A549 (cell line): ENCODE measurements at regions not wholly inside any gene's neighbourhood (a gene's known extent, or its start where the extent isn't known, plus 50 kb on each side); places are given as distances from the start of the nearest gene placed in this dataset.

Experiments used
- ATAC-seq, 2 experiments: fragments of 200-7000 bp in 1 of 2; fragments of >200 bp in 1 of 2; cut with Nextera tagmentation in 1 of 2; cut with Tn5 transposase in 1 of 2; 3 replicates each; pipeline versions ENCODE4 v1.8.0 to v1.9.1; 2018 to 2020; ENCODE audit warnings: mild to moderate bottlenecking in 1 of 2, moderate library complexity in 1 of 2
- CTCF ChIA-PET: fragments of 300-600 bp; sonication (Branson Sonifier 250); formaldehyde crosslinking; extraction: SDS; loops from one replicate; lab custom pipeline; 2021; ENCODE audit warnings: antibody characterized with exemption, inconsistent platforms; lab: Yijun Ruan, JAX
- POLR2A ChIA-PET: fragments of 350-600 bp; formaldehyde crosslinking; extraction: SDS; loops from one replicate; lab custom pipeline; 2021; ENCODE audit warnings: antibody characterized with exemption, inconsistent platforms; lab: Yijun Ruan, JAX
- DNase-seq, 2 experiments: peaks; one replicate each; pipeline versions ENCODE4 v3.0.0 to v3.0.0-alpha.2; 2011 to 2016; ENCODE audit warnings: low read depth in 1 of 2, low spot score in 1 of 2
- FAIRE-seq: peaks from 2 replicates; lab custom pipeline; 2011; peaks lifted over from hg19 to GRCh38; lab: Jason Lieb, UNC
- H3K27ac ChIP-seq, 2 experiments: fragments of >200 bp; sonication (Bioruptor Twin); formaldehyde crosslinking; 3 replicates each; pipeline ENCODE4 v1.5.1; 2016 to 2017
- H3K4me1 ChIP-seq: fragments of >200 bp; sonication (Bioruptor Twin); formaldehyde crosslinking; 3 replicates; pipeline ENCODE4 v1.6.1; 2016
- H3K4me2 ChIP-seq: fragments of >200 bp; sonication (Bioruptor Twin); formaldehyde crosslinking; 3 replicates; pipeline ENCODE4 v1.6.1; 2016
- H3K4me3 ChIP-seq: fragments of >200 bp; sonication (Bioruptor Twin); formaldehyde crosslinking; 3 replicates; pipeline ENCODE4 v1.5.1; 2016
- H3K9me3 ChIP-seq: fragments of >200 bp; sonication (Bioruptor Twin); formaldehyde crosslinking; 3 replicates; pipeline ENCODE4 v1.6.1; 2016
- ATOH8 ChIP-seq: fragments of 250-450 bp; sonication (Bioruptor Pico); IDR thresholded peaks from 2 replicates; pipeline ENCODE4 v1.5.0; 2020; ENCODE audit warnings: low read depth, mild to moderate bottlenecking, moderate library complexity
- BCL3 ChIP-seq: fragments of >200 bp; sonication (Bioruptor Twin); formaldehyde crosslinking; IDR thresholded peaks from 3 replicates; pipeline ENCODE4 v1.6.1; 2016
- BHLHE40 ChIP-seq: IDR thresholded peaks from 2 replicates; pipeline ENCODE4 v1.6.1; 2012; ENCODE audit warnings: low read depth, low read length, inconsistent platforms
- CHD2 ChIP-seq: fragments of 150-350 bp; IDR thresholded peaks from 2 replicates; pipeline ENCODE4 v1.6.1; 2014; ENCODE audit warnings: low read length; ENCODE audit not compliant: partially characterized antibody
- CTCF ChIP-seq: fragments of >200 bp; sonication (Bioruptor Twin); formaldehyde crosslinking; IDR thresholded peaks from 3 replicates; pipeline ENCODE4 v1.5.1; 2016
- EP300 ChIP-seq, 2 experiments: fragments of >200 bp; sonication (Bioruptor Twin); formaldehyde crosslinking; IDR thresholded peaks; 2 replicates in 1 of 2; 3 replicates in 1 of 2; pipeline ENCODE4 v1.6.1; 2016 to 2017
- ESRRA ChIP-seq: fragments of 150-350 bp; IDR thresholded peaks from 2 replicates; pipeline ENCODE4 v1.6.1; 2014; ENCODE audit warnings: mild to moderate bottlenecking, low read length, borderline replicate concordance
- FOSB ChIP-seq: fragments of 250-450 bp; sonication (Bioruptor Pico); IDR thresholded peaks from 2 replicates; pipeline ENCODE4 v1.5.0; 2020; ENCODE audit warnings: mild to moderate bottlenecking, moderate library complexity
- HDAC2 ChIP-seq: fragments of 200-600 bp; sonication (generic); IDR thresholded peaks from 2 replicates; pipeline ENCODE4 v1.6.1; 2016
- HES2 ChIP-seq: fragments of >200 bp; sonication (Bioruptor Twin); formaldehyde crosslinking; IDR thresholded peaks from 2 replicates; pipeline ENCODE4 v1.6.1; 2016
- HOXB13 ChIP-seq: fragments of 250-450 bp; sonication (Bioruptor Pico); IDR thresholded peaks from 2 replicates; pipeline ENCODE4 v1.5.0; 2020; ENCODE audit warnings: low read depth, mild to moderate bottlenecking, moderate library complexity
- HOXB5 ChIP-seq: fragments of 250-450 bp; sonication (Bioruptor Pico); IDR thresholded peaks from 2 replicates; pipeline ENCODE4 v1.5.0; 2020; ENCODE audit warnings: mild to moderate bottlenecking, moderate library complexity
- KDM1A ChIP-seq: fragments of 200-600 bp; sonication (generic); IDR thresholded peaks from 2 replicates; pipeline ENCODE4 v1.6.1; 2016; ENCODE audit warnings: low read depth, mild to moderate bottlenecking
- KDM5A ChIP-seq: fragments of 200-600 bp; sonication (generic); IDR thresholded peaks from 2 replicates; pipeline ENCODE4 v1.6.1; 2016; ENCODE audit warnings: antibody characterized with exemption, mild to moderate bottlenecking
- MAX ChIP-seq: IDR thresholded peaks from 2 replicates; pipeline ENCODE4 v1.6.1; 2012
- MYC ChIP-seq: IDR thresholded peaks from 2 replicates; pipeline ENCODE4 v1.6.1; 2012; ENCODE audit warnings: mild to moderate bottlenecking, inconsistent platforms, low read length, improper control_type of control experiment, borderline replicate concordance
- NFE2L2 ChIP-seq: fragments of 150-350 bp; conservative IDR thresholded peaks from 2 replicates; pipeline ENCODE4 v1.6.1; 2014; ENCODE audit warnings: low read length
- NPAS2 ChIP-seq: fragments of 250-450 bp; sonication (Bioruptor Pico); IDR thresholded peaks from 2 replicates; pipeline ENCODE4 v1.8.0; 2022; ENCODE audit warnings: mild to moderate bottlenecking, moderate library complexity, borderline replicate concordance
- PBX3 ChIP-seq: IDR thresholded peaks from 2 replicates; pipeline ENCODE4 v1.6.1; 2012
- PHF8 ChIP-seq: fragments of 200-600 bp; sonication (generic); IDR thresholded peaks from 2 replicates; pipeline ENCODE4 v1.6.1; 2016; ENCODE audit warnings: low read depth, mild to moderate bottlenecking, antibody characterized with exemption, moderate library complexity, borderline replicate concordance
- POLR2A ChIP-seq: IDR thresholded peaks from 2 replicates; pipeline ENCODE4 v1.6.1; 2012; ENCODE audit warnings: mild to moderate bottlenecking, low read length
- POLR2AphosphoS2 ChIP-seq: conservative IDR thresholded peaks from 2 replicates; pipeline ENCODE4 v1.6.1; 2012; ENCODE audit warnings: low read length, improper control_type of control experiment, inconsistent platforms
- RFX5 ChIP-seq: fragments of 450-650 bp; IDR thresholded peaks from 2 replicates; pipeline ENCODE4 v1.7.1; 2014; ENCODE audit warnings: antibody characterized with exemption, mild to moderate bottlenecking, moderate library complexity
- SREBF2 ChIP-seq: fragments of 450-650 bp; IDR thresholded peaks from 2 replicates; pipeline ENCODE4 v1.6.1; 2014; ENCODE audit warnings: mild to moderate bottlenecking, moderate library complexity
- TP53 ChIP-seq: fragments of 250-450 bp; sonication (Bioruptor Pico); IDR thresholded peaks from 2 replicates; pipeline ENCODE4 v1.5.0; 2021; ENCODE audit warnings: mild to moderate bottlenecking, moderate library complexity
- USF2 ChIP-seq: fragments of 450-650 bp; IDR thresholded peaks from 2 replicates; pipeline ENCODE4 v1.6.1; 2014; ENCODE audit warnings: antibody characterized with exemption
- ZFP36 ChIP-seq: fragments of 450-650 bp; IDR thresholded peaks from 2 replicates; pipeline ENCODE4 v1.6.1; 2014; ENCODE audit warnings: borderline replicate concordance; ENCODE audit not compliant: partially characterized antibody
- ZNF302 ChIP-seq: fragments of 250-450 bp; sonication (Bioruptor Pico); IDR thresholded peaks from 2 replicates; pipeline ENCODE4 v1.9.0; 2021; ENCODE audit warnings: inconsistent platforms, mild to moderate bottlenecking, moderate library complexity
- ZSCAN20 ChIP-seq: fragments of 250-450 bp; sonication (Bioruptor Pico); IDR thresholded peaks from 2 replicates; pipeline ENCODE4 v1.8.0; 2022; ENCODE audit warnings: mild to moderate bottlenecking, moderate library complexity
- WGBS: methylation state at CpG from one replicate; pipeline ENCODE4 v1.1.6; 2017; ENCODE audit errors: missing lambda C conversion rate; 5-methylcytosine and 5-hydroxymethylcytosine counted together

GRCh38 chr12:89901906-89902642 lies 193.4 kb upstream of the ATP2B1 start:
- H3K9me3 ChIP-seq: no peaks in the 10 kb centered on the region
- FAIRE-seq: no peak
- TF ChIP-seq HOXB13 (CRISPR knock-in tag) (no peak), MYC (no peak), EP300 (IDR thresholded peaks at IDR 0.05) (no peak), ATOH8 (CRISPR knock-in tag) (no peak), NPAS2 (CRISPR knock-in tag) (no peak), SREBF2 (no peak), HES2 (no peak), KDM1A (no peak), CHD2 (no peak), HOXB5 (no peak), MAX (no peak), PBX3 (no peak), NFE2L2 (no peak), ZSCAN20 (no peak)
- no peaks in the 10 kb centered on the region for H3K4me1 ChIP-seq
- ChIA-PET CTCF (no interaction called here), POLR2A (no interaction called here)
- no peak for DNase-seq
- no peak overlapping the region for H3K4me3 ChIP-seq
- ATAC-seq: no peak
- WGBS: 0% methylated on average over 1 of the region's 1 CpG
- H3K27ac ChIP-seq: no peak overlapping the region
- no peak overlapping the region for H3K4me2 ChIP-seq

- Histone ChIP-seq H3K9me3 (no peaks in the 10 kb centered on the region), H3K27ac (no peak overlapping the region), H3K4me1 (no peaks in the 10 kb centered on the region), H3K4me3 (no peak overlapping the region), H3K4me2 (no peak overlapping the region)
- 75% methylated on average over 2 of the region's 2 CpGs for WGBS
- ATAC-seq: no peak
- FAIRE-seq: no peak
- ChIA-PET CTCF (no interaction called here), POLR2A (no interaction called here)
- DNase-seq: no peak
- no peak for TF ChIP-seq BCL3
- TF ChIP-seq TP53: no peak
- TF ChIP-seq POLR2AphosphoS2: no peak
- TF ChIP-seq BHLHE40: no peak
- TF ChIP-seq ZFP36: no peak
- no peak for TF ChIP-seq PHF8
- TF ChIP-seq CTCF: no peak
- no peak for TF ChIP-seq KDM5A
- no peak for TF ChIP-seq ZNF302 (CRISPR knock-in tag)
- TF ChIP-seq FOSB: no peak
- no peak for TF ChIP-seq USF2
- TF ChIP-seq CHD2: no peak
- TF ChIP-seq ESRRA: no peak
- no peak for TF ChIP-seq RFX5
- TF ChIP-seq HDAC2: no peak
- TF ChIP-seq POLR2A: no peak
Measured at GRCh38 chr12:89901319-89901718, 192.7 kb upstream of the ATP2B1 start.
